Prostate gland (tissue), 2 donors: ENCODE measurements at regions not wholly inside any gene's neighbourhood (a gene's known extent, or its start where the extent isn't known, plus 50 kb on each side); places are given as distances from the start of the nearest gene placed in this dataset.

Experiments used
- CTCF ChIP-seq, 4 experiments: fragments of 200-600 bp in 2 of 4; fragments of 450-650 bp in 2 of 4; sonication (generic) in 2 of 4; IDR thresholded peaks; 1 replicate in 3 of 4; 2 replicates in 1 of 4; pipeline ENCODE4 v1.5.1; 2016 to 2019; ENCODE audit warnings: antibody characterized with exemption in 4 of 4, mild to moderate bottlenecking in 2 of 4, moderate library complexity in 2 of 4
- POLR2A ChIP-seq: fragments of 450-650 bp; IDR thresholded peaks from one replicate; pipeline ENCODE4 v1.6.1; 2016; ENCODE audit warnings: antibody characterized with exemption, mild to moderate bottlenecking
- POLR2AphosphoS5 ChIP-seq: sonication (generic); formaldehyde crosslinking; IDR thresholded peaks from one replicate; pipeline ENCODE4 v1.6.1; 2017; ENCODE audit warnings: antibody characterized with exemption

- TF ChIP-seq POLR2AphosphoS5 (no peak), CTCF (IDR thresholded peaks at IDR 0.05) (no peak), POLR2A (no peak)
These were observed 374.5 kb upstream of the MON1B start for GRCh38 chr16:76816475-76816874.
